Pons (tissue), 1 donor: ENCODE measurements at regions not wholly inside any gene's neighbourhood (a gene's known extent, or its start where the extent isn't known, plus 50 kb on each side); places are given as distances from the start of the nearest gene placed in this dataset.
"Not testable (repeated sequence)": the region's sequence is repeated elsewhere in the genome, so short reads cannot be mapped to it uniquely, and the experiment has no call there.

ENCODE experiments used
- DNase-seq: peaks from one replicate; pipeline ENCODE4 v3.0.0-alpha.2; 2016; ENCODE audit warnings: low spot score

GRCh38 chr4:98828801-98829200 is 100.1 kb downstream of the EIF4E start:
- no peak for DNase-seq

GRCh38 chr4:98827661-98828060 is 101.3 kb downstream of the EIF4E start:
- no peak for DNase-seq

- DNase-seq = no peak
These were observed 106.8 kb downstream of the EIF4E start for GRCh38 chr4:98822144-98822543.

- not testable (repeated sequence) for DNase-seq
These were observed 110.8 kb downstream of the EIF4E start for GRCh38 chr4:98818116-98818515.

GRCh38 chr4:98816816-98817215 is 112.1 kb downstream of the EIF4E start:
- no peak for DNase-seq

GRCh38 chr4:98816386-98816785 is 112.5 kb downstream of the EIF4E start:
- DNase-seq = no peak

GRCh38 chr4:98804403-98804802 is 124.5 kb downstream of the EIF4E start:
- no peak for DNase-seq

- DNase-seq = no peak
These were observed 125.7 kb downstream of the EIF4E start for GRCh38 chr4:98803251-98803650.

- peak; percentile 7 for DNase-seq
These were observed 126.1 kb downstream of the EIF4E start for GRCh38 chr4:98802770-98803198.

GRCh38 chr4:98801259-98801725 is 127.6 kb downstream of the EIF4E start:
- peak; percentile 95 for DNase-seq

- no peak for DNase-seq
These were observed 131.9 kb downstream of the EIF4E start for GRCh38 chr4:98796991-98797390.

- DNase-seq = no peak
These were observed 134.2 kb downstream of the EIF4E start for GRCh38 chr4:98794565-98795205.

GRCh38 chr4:98793658-98794057 is 135.2 kb upstream of the TSPAN5 start:
- no peak for DNase-seq

- DNase-seq = peak; percentile 62
These were observed 128.5 kb upstream of the TSPAN5 start for GRCh38 chr4:98786866-98787265.

- no peak for DNase-seq
These were observed 126.7 kb upstream of the TSPAN5 start for GRCh38 chr4:98784947-98785706.

- no peak for DNase-seq
These were observed 123.4 kb upstream of the TSPAN5 start for GRCh38 chr4:98781641-98782357.

GRCh38 chr4:98780926-98781325 is 122.5 kb upstream of the TSPAN5 start:
- no peak for DNase-seq

GRCh38 chr4:98779088-98779487 is 120.7 kb upstream of the TSPAN5 start:
- no peak for DNase-seq

- no peak for DNase-seq
These were observed 119.8 kb upstream of the TSPAN5 start for GRCh38 chr4:98778206-98778605.

- no peak for DNase-seq
These were observed 117.3 kb upstream of the TSPAN5 start for GRCh38 chr4:98775672-98776071.

GRCh38 chr4:98773638-98774037 is 115.2 kb upstream of the TSPAN5 start:
- no peak for DNase-seq

GRCh38 chr4:98771959-98772632 is 113.7 kb upstream of the TSPAN5 start:
- DNase-seq = no peak
